Immature natural killer cell (primary cell): ENCODE measurements at regions not wholly inside any gene's neighbourhood (a gene's known extent, or its start where the extent isn't known, plus 50 kb on each side); places are given as distances from the start of the nearest gene placed in this dataset.

Experiments used
- DNase-seq, 3 donors: peaks; one replicate each; pipeline ENCODE4 v3.0.0; 2022; ENCODE audit warnings: mixed read lengths in 1 of 3
- H3K27ac Mint-ChIP-seq, 6 donors: one replicate each; pipeline ENCODE4 v1.8.0; 2020; ENCODE audit warnings: mixed read lengths in 6 of 6, mild to moderate bottlenecking in 5 of 6, inconsistent platforms in 4 of 6, moderate library complexity in 3 of 6
- H3K27me3 Mint-ChIP-seq, 3 donors: one replicate each; pipeline ENCODE4 v1.8.0; 2020 to 2021; ENCODE audit warnings: low read depth in 3 of 3, mild to moderate bottlenecking in 3 of 3, mixed read lengths in 3 of 3, moderate library complexity in 3 of 3, inconsistent platforms in 1 of 3
- H3K36me3 Mint-ChIP-seq, 3 donors: one replicate each; pipeline ENCODE4 v1.8.0; 2020; ENCODE audit warnings: mixed read lengths in 3 of 3, inconsistent platforms in 2 of 3, mild to moderate bottlenecking in 2 of 3
- H3K4me1 Mint-ChIP-seq, 2 donors: one replicate each; pipeline ENCODE4 v1.8.0; 2020; ENCODE audit warnings: inconsistent platforms in 2 of 2, mild to moderate bottlenecking in 2 of 2, mixed read lengths in 2 of 2, moderate library complexity in 1 of 2
- H3K4me3 Mint-ChIP-seq, 5 donors: one replicate each; pipeline ENCODE4 v1.8.0; 2020; ENCODE audit warnings: mild to moderate bottlenecking in 5 of 5, mixed read lengths in 5 of 5, inconsistent platforms in 3 of 5, moderate library complexity in 3 of 5
- H3K9me3 Mint-ChIP-seq, 6 donors: one replicate each; pipeline ENCODE4 v1.8.0; 2020; ENCODE audit warnings: mild to moderate bottlenecking in 6 of 6, mixed read lengths in 6 of 6, inconsistent platforms in 4 of 6, moderate library complexity in 3 of 6

DNA sequence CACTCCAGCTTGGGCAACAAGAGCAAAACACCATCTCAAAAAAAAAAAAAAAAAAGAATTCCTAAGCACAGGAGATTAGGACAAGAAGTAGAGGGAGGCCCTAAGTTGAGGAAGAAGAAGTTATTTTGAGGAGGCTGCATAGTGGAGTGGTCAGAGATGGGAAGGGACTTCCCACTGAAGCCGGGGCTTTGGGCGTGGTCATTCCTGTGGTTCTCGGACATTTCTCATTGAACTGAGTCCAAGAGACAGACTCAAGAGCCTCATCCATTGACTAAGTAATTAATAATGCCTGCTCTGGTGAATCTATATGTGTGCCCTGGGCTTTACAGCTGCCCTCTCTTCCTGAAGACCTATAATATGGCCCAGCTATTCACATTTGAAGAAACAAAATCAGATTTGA lies 53.2 kb upstream of the FTH1 start:
- Mint-ChIP-seq H3K4me1 (peaks cover 10 to 13% of the 10 kb centered on the region in 2 donors), H3K27me3 (peaks cover 2 to 11% (median 5%) of the 10 kb centered on the region in 3 donors), H3K27ac (peak overlapping the region in 3 of 6 donors; percentile 34 to 76 (median 63)), H3K9me3 (peaks cover 0 to 8% (median under 1%) of the 10 kb centered on the region in 6 donors), H3K4me3 (no peak overlapping the region), H3K36me3 (peaks cover 0 to 5% (median 0%) of the 10 kb centered on the region in 3 donors)
- no peak for DNase-seq

DNA sequence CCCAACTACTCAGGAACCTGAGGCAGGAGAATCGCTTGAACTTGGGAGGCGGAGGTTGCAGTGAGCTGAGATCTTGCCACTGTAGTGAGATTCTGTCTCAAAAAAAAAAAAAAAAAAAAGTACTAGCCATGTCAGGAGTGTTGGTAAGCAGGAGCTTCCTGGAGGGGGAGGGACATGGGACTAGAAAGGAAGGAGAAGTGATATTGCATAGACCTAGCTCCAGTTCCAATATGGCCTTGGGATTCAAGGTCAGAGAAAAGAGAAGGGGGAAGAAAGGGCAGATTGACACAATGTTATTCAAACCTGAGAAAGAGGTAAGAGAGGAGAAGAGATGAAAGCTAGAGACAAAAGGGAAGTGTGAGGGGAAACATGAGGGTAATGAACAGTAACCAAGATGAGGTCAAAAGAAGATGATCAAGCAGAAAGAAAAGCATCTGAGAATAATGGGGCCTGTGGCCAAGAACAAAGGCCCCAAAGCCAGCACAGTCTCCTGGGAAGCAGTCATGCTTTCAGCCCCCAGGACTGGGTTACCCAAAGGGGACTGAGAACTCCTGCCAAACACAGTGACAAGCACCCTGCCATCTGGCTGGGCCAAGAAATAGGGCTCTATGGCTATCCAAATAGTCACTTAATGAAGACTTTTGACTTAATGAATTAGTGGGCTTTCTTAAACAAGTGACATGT lies 51.7 kb upstream of the FTH1 start:
- peak overlapping the region in 4 of 6 donors; percentile 35 to 84 (median 52) for H3K27ac Mint-ChIP-seq

DNA sequence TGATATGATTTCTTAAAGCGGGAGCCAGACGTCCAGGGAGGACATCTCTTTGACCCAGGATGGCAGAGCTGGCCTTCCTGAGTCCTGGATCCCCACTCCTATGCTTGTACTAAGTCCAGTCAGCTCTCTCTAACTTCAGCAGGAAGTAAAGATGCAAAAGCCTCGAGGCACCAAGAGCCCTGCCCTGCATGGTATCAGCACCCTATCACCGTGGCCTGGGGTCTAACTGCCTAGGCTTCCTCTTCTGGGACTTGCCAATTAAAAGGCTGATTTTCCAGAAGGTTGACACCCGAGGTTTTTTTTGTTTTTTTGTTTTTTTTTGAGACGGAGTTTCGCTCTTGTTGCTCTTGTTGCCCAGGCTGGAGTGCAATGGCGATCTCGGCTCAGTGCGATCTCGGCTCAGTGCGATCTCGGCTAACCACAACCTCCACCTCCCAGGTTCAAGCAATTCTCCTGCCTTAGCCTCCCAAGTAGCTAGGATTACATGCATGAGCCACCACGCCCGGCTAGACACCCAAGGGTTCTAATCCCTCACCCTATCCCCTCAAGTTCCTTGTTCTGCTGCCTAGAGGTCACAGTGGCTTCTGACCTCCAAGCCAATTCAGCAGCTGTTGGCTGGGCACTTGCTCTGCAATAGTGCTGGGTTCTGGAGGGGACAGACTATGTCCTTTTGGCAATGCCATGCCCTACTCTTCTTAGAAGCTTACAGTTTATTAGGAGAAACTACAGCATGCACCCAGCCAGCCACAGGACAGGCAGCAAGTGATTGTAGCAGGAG lies 50.6 kb upstream of the FTH1 start:
- no peak overlapping the region for H3K4me3 Mint-ChIP-seq
- H3K36me3 Mint-ChIP-seq: peaks cover 0 to 5% (median 0%) of the 10 kb centered on the region in 3 donors
- peak overlapping the region in 3 of 6 donors; percentile 31 to 75 (median 63) for H3K27ac Mint-ChIP-seq
- no peak for DNase-seq
- peaks cover 0 to 5% of the 10 kb centered on the region in 2 donors for H3K4me1 Mint-ChIP-seq
- H3K9me3 Mint-ChIP-seq: peaks cover 0 to 8% (median under 1%) of the 10 kb centered on the region in 6 donors
- H3K27me3 Mint-ChIP-seq: peaks cover 0 to 7% (median 0%) of the 10 kb centered on the region in 3 donors

More for the DNA sequence above, 51.7 kb upstream of the FTH1 start:
- Mint-ChIP-seq H3K4me3 (no peak overlapping the region), H3K9me3 (peaks cover 0 to 8% (median under 1%) of the 10 kb centered on the region in 6 donors), H3K4me1 (peaks cover 0 to 5% of the 10 kb centered on the region in 2 donors), H3K27me3 (peaks cover 0 to 7% (median 0%) of the 10 kb centered on the region in 3 donors), H3K36me3 (peaks cover 0 to 5% (median 0%) of the 10 kb centered on the region in 3 donors)
- no peak for DNase-seq
